Sigmoid colon (tissue), 4 donors: ENCODE measurements at regions not wholly inside any gene's neighbourhood (a gene's known extent, or its start where the extent isn't known, plus 50 kb on each side); places are given as distances from the start of the nearest gene placed in this dataset.

Source experiments
- EP300 ChIP-seq, 4 donors: sonication (generic); formaldehyde crosslinking; IDR thresholded peaks; one replicate each; pipeline ENCODE4 v1.6.1; 2017; ENCODE audit warnings: antibody characterized with exemption in 4 of 4
- POLR2A ChIP-seq, 2 donors: fragments of 450-650 bp; IDR thresholded peaks; one replicate each; pipeline ENCODE4 v1.6.1; 2016; ENCODE audit warnings: antibody characterized with exemption in 2 of 2, mild to moderate bottlenecking in 2 of 2, moderate library complexity in 2 of 2
- POLR2AphosphoS5 ChIP-seq, 4 donors: sonication (generic); formaldehyde crosslinking; IDR thresholded peaks; one replicate each; pipeline ENCODE4 v1.6.1; 2017; ENCODE audit warnings: antibody characterized with exemption in 4 of 4
- TF ChIP-seq, protein P1 (sequence below), 4 experiments: fragments of 450-650 bp in 3 of 4; fragments of 200-600 bp in 1 of 4; IDR thresholded peaks; one replicate each; pipeline ENCODE4 v1.5.1; 2016 to 2019; ENCODE audit warnings: antibody characterized with exemption in 4 of 4, mild to moderate bottlenecking in 3 of 4, moderate library complexity in 2 of 4

DNA sequence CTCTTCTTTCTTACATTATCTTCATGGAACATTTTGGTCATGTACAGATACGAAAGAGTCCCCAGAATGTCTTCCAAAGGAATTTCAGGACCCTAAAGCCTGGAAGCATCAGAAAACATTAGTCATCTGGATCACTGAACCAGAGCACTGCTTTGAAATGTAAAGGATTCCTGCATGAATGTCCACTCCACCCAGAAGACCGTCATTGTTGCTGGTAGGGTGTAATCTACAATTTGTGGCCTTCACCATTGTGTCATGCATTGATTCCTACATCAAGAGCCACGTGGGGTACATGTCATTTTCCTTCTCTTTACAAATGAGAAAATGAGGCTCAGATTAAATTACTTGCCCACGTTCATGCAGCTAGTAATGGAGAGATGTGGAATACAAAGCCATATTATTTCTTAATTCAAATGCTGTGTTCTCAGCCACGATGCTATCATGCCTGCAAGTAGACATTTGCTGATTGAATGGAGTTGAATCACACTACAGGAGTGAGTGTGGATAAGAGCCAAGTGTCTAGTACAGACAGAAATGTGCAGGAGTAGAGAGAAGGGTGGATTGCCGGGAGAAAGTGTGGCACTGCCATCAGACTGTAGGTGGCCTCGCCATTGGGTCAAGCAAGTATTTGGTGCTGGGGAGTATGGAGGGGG is 231.2 kb downstream of the C12orf75 start:
- TF ChIP-seq, protein P1, sequence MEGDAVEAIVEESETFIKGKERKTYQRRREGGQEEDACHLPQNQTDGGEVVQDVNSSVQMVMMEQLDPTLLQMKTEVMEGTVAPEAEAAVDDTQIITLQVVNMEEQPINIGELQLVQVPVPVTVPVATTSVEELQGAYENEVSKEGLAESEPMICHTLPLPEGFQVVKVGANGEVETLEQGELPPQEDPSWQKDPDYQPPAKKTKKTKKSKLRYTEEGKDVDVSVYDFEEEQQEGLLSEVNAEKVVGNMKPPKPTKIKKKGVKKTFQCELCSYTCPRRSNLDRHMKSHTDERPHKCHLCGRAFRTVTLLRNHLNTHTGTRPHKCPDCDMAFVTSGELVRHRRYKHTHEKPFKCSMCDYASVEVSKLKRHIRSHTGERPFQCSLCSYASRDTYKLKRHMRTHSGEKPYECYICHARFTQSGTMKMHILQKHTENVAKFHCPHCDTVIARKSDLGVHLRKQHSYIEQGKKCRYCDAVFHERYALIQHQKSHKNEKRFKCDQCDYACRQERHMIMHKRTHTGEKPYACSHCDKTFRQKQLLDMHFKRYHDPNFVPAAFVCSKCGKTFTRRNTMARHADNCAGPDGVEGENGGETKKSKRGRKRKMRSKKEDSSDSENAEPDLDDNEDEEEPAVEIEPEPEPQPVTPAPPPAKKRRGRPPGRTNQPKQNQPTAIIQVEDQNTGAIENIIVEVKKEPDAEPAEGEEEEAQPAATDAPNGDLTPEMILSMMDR (IDR thresholded peaks at IDR 0.05) = no peak
- no peak for TF ChIP-seq POLR2A (IDR thresholded peaks at IDR 0.05)
- TF ChIP-seq POLR2AphosphoS5 (IDR thresholded peaks at IDR 0.05) = no peak
- TF ChIP-seq EP300 (IDR thresholded peaks at IDR 0.05) = no peak
